NCI-H2029 treated with DMSO at 0.1 percent for 48 hours (cell line): ENCODE measurements at regions not wholly inside any gene's neighbourhood (a gene's known extent, or its start where the extent isn't known, plus 50 kb on each side); places are given as distances from the start of the nearest gene placed in this dataset.

Source experiments
- DNase-seq: peaks from one replicate; lab custom pipeline; 2025; lab: John Stamatoyannopoulos, UW

- no peak for DNase-seq
Observed at GRCh38 chr3:162302983-162303624, 806.5 kb downstream of the OTOL1 start.

- no peak for DNase-seq
Observed at GRCh38 chr3:162317046-162317445, 820.4 kb downstream of the OTOL1 start.

DNA sequence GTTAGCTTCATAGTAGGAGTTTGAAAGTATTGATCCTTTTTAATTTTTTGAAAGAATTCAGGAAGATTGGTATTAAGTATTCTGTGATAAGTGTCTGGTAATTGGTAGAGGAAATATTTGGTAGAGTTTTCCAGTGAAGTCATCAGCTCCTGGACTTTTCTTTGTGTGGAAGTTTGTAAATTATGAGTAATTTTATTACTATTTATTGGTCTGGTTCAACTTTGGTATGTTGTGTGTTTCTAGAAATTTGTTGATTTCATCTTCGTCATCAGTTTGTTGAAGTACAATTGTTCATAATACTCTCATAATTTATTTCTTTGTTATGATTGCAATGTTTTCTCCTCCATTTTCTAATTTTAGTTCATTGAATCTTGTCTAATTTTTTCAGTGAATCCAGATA lies 832.0 kb downstream of the OTOL1 start:
- no peak for DNase-seq

- DNase-seq = no peak
Observed at GRCh38 chr3:162329514-162329913, 832.9 kb downstream of the OTOL1 start.

- no peak for DNase-seq
Observed at GRCh38 chr3:162332344-162332743, 835.7 kb downstream of the OTOL1 start.

DNA sequence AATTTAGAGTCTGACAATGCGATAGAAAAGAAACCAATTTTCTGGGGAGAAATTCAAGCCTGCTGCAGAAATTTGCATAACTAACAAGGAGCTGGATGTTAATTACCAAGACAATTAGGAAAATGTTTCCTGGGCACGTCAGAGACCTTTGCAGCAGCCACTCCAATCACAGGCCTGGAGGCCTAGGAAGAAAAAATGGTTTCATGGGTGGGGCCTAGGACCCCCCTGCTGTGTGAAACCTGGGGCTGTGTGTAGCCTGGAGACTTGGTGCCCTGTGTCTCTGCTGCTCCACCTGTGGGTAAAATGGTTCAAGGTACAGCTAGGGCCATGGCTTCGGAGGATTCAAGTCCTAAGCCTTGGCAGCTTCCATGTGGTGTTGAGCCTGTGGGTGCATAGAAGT lies 837.9 kb downstream of the OTOL1 start:
- DNase-seq = no peak

GRCh38 chr3:162337630-162338029 lies 841.0 kb downstream of the OTOL1 start:
- DNase-seq = no peak

GRCh38 chr3:162338514-162338913 lies 841.9 kb downstream of the OTOL1 start:
- DNase-seq = no peak

DNA sequence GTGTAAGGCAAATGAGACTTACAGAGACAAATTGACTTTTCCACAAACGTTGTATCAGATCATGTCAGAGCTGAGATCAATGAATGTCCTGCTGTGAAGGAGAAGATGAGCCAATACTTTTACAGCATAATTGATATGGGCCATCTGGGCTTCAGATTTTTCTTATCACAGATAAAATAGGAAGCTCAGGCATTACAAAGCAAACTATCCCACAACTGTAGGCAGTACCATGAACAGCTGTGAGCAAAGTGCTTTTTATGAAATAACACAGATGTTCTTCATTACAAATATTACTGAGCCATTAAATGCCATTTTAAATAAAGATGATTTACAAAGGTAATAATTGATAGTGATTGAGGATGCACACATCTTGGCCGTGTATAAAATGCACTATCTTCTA lies 852.3 kb downstream of the OTOL1 start:
- DNase-seq = no peak

- DNase-seq = no peak
Observed at GRCh38 chr3:162353414-162353813, 856.8 kb downstream of the OTOL1 start.

GRCh38 chr3:162354356-162354755 lies 857.7 kb downstream of the OTOL1 start:
- no peak for DNase-seq

DNA sequence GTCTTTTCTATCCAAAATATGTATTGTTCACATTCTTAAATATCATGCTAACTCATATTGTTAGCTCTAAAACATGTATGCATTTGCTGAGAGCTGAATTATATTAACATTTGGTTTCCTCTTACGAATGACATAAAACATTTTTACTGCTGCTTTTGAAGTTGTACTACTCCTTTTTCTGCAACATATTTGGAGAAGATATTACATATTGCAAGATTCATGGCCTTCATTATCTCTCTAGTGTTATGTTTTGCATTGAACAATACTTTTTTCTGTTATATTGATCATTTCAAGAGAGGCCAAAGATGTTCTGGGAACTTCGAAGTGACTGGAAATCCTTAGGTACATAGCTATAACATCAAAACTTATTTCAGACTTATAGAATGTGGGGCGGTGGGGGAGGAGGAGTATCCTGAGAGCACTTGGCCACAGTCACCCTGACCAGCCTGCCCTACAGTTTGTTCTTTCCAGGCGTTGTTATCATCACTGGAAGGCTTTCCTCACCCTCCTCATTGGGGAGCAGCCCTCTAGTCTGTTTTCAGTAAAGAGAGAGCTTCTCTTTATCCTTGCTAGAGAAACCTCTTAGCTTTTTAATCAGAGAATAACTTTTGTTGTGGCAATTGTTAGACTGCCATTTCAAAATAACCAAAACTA lies 868.6 kb downstream of the OTOL1 start:
- no peak for DNase-seq

- DNase-seq = no peak
Observed at GRCh38 chr3:162366166-162366766, 869.7 kb downstream of the OTOL1 start.

GRCh38 chr3:162367429-162368260 lies 871.0 kb downstream of the OTOL1 start:
- no peak for DNase-seq

DNA sequence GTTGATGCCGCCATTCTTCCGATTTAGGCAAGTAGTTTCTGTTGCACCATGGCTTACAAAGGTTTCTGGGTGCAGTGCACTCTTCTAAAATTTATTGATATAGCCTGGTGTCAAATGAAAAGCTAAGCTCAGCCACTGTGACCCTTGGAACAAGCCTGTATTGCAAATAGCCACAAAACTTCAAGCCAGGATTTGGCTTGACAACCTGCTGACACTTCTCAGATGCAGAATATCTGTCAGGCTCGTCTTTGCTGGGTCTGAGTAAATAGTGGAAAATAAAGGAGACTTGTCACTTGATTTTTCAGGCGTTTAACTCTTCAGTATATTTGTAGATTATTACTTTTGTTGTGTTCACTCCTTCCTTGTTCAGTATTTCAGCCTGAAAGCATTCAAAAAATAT lies 871.8 kb downstream of the OTOL1 start:
- no peak for DNase-seq

DNA sequence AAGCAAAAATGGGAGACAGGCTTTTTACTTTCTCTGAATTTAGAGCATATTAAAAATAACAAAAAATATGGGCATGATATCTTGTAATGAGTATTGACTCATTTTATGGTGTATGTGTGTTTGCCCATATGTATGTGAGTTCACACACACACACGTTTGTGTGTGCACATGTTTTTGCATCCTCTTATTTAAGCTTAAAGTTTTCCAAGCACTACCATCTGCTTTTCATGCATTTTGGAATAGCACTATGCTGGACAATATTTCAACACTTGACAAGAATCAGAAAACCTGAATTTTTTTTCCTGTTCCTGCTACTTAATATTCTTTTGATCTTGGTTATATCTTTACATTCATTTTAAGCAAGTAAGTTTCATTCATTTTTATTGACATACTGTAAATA lies 872.7 kb downstream of the OTOL1 start:
- no peak for DNase-seq

- no peak for DNase-seq
Observed at GRCh38 chr3:162370141-162370540, 873.5 kb downstream of the OTOL1 start.

DNA sequence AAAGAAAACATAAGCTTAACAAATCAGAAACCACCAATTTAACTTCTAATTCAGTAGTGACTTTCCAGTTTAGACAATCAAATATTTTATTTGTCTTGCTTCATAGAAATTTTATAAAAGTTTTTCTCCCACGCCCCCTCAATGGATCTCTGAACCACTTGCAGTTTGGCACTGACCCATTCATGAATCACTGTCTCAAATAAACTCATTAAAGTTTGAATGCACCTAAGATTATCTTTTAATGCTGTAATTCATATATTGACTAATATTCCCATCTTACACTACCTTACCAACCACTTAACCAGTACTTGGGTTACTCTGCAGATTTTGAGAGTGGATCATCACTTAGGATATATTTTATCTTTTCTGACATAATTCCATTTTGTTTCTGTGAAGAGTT lies 880.2 kb downstream of the OTOL1 start:
- no peak for DNase-seq

GRCh38 chr3:162377608-162378007 lies 881.0 kb downstream of the OTOL1 start:
- no peak for DNase-seq

DNA sequence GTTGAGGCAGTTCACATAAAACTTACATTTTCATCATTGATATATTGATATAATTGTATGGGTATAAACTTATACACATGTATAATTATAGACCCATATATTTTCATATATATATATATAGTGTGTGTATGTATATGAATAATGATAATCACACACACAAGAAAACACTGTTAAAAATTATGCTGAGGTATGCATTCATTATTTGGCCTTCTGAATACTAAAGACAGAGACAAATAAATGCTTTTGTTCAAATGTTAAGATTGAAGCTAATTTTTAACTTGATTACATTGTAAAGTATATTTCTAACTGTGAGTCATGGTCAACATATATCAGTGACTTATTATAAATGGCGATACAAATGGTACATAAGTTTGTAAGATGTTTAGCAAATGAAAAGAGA lies 888.8 kb downstream of the OTOL1 start:
- no peak for DNase-seq

DNA sequence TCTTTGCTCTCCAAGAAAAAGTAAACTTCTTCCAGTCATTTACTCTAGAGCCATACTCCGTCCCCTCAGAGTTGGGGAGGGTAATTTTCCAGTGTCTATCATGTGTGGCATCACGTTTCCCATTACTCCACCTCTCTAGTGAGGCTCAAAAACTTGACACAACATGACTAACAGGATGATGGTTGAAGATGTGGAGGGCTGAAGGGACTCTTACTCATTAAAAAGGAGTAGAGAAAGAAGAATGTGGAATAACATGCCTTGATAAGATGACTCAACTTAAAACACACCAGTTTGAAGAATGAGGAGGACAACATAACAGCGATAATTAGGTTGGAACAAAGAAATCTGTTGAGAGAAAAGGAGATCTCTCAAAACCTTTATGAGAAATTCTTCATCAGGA lies 894.3 kb downstream of the OTOL1 start:
- no peak for DNase-seq

DNA sequence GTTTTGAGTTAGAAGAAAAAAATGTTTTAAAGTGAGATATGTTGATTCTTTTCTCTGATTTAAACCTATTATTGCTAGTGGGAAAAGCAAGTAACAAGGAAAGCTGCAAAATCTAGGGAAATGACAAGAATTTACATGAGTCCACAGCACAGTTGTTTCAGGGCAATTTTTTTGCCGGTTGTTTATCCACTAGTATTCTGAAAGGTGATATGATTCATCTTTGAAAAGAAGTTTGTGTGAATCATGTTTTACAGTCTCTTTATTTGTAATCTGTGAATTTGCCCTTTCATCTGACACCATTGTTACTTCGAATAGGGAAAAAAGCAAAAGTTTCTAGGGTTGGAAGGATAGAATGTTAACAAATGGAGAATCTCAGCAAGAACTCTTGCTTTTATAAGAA lies 894.7 kb downstream of the OTOL1 start:
- no peak for DNase-seq

- no peak for DNase-seq
Observed at GRCh38 chr3:162395496-162395895, 898.9 kb downstream of the OTOL1 start.
